ENCODE measurements at regions not wholly inside any gene's neighbourhood (a gene's known extent, or its start where the extent isn't known, plus 50 kb on each side); places are given as distances from the start of the nearest gene placed in this dataset.

GRCh38 chr10:83908506-83908905 lies 230.8 kb upstream of the GHITM start:
- DNase-seq, result no peak

DNA sequence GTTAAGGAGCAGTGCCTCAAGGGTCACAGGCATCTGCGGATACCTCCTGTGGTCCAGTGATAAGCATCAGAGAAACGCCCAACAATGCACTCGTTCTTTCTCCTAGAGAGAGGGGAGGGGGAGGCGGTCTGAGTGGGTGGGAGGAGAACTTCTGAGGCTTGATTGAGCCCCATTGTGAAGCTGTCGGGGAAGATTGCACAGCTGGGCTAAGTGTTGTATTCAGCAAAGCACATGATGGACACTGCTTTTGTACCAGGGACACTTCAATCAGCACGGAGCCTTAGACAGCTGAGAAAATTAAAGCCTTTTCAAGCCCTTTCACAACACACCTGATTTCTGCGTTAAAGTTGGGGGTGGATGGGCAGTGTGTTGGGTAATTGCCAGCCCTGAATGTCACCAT lies 230.3 kb upstream of the GHITM start:
- DNase-seq, result no peak

- no peak for DNase-seq
Observed at GRCh38 chr10:83915801-83916200, 223.5 kb upstream of the GHITM start.

DNA sequence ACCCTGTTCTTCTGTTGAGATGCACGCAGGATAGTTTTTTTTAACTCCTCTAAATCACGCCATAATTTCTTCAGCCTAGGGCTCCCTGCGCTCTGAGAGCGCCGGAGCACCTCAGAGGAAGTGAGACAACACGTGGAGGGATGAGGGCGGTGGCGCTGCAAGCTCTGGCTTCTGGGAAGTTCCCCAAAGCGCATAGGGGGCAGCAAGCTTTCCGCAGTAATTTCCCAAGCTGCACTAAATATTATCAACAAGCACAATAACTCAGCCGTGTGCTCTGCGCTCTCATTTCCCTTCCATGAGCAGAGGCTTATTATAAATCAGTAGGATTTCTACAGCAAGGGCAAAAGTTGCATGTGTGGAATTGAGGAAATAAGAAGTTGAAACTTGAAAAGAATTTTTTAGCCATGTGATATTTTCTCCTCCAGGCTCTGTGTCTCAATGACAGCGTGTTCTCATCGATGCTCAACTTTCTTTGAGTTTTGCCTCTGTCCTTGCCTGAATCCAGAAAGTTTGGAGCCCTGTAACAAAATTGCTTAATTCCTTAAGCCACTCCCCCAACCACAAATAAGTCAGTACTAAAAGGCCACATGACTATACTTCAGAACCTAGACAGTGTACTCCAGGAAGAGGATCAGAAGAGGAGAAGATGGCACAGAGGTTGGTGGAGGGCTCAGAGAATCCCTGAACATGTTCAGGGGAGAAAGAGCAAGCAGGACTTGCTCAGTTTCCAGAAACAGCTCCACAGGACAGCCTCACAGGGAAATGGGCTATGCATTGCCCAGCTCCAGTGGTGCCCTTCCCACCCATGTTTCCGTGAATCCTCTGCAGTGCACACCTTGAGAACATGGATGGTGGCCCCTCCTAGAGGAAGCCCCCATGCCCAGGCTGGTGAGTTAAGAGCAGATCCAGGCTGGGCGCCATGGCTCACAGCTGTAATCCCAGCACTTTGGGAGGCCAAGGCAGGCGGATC lies 221.5 kb upstream of the GHITM start:
- no peak for DNase-seq

DNA sequence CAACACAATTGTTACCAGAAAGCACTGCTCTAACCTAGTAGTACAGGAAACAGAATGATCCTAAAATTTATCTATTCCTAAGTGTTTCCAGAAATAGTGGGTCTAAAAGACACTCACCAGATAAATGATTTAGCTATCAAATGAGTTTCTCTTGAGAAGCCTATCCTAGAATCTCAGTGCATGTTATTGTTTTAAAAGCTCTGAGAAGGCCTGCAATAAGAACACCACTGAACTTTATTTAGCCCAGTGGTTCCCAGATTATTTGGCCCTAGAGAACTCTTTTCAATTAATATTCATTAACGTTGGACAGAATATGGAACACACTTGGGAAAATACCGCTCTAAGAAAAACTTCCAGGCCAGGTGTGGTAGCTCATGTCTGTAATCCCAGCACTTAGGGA lies 220.1 kb upstream of the GHITM start:
- DNase-seq, result no peak

DNA sequence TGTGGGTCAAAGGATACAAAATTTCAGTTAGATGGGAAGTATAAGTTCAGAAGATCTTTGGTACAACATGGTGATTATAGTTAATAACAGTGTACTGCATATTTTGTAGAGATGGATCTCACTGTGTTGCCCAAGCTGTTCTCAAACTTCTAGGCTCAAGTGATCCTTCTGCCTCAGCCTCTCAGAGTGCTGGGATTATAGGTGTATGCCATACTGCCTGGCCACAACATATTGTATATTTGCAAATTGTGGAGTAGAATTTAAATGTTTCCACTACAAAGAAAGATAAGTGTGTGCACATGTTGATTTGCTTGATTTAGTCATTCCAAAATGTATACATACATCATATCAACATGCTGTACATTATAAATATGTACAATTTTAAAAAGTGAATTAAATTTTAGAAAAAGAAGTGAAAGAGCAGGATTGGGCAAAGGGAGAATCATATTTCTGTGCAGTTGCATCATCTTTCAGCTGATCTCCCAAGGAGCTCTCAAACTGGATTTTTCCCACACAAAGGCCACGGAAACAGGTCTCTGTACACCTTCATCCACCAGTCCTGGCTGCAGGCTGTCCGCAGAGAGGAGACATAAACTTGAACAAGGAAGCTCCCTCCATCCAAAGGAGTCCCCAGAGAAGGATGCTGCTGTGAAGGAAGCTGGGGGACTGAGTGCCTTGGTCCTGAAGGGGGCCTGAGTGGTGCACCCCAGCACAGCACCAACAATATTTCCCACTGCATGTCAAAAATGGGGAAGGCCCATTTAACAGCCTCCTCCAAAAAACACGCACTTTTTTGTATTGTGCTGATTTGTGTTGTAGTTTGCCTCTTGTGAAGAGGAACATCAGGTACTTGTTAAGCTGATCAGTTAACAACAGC lies 217.1 kb upstream of the GHITM start:
- DNase-seq, result no peak

GRCh38 chr10:83925133-83925532 lies 214.2 kb upstream of the GHITM start:
- DNase-seq, result no peak

GRCh38 chr10:83926606-83927005 lies 212.7 kb upstream of the GHITM start:
- DNase-seq, result no peak

GRCh38 chr10:83927166-83927565 lies 212.1 kb upstream of the GHITM start:
- DNase-seq, result no peak

DNA sequence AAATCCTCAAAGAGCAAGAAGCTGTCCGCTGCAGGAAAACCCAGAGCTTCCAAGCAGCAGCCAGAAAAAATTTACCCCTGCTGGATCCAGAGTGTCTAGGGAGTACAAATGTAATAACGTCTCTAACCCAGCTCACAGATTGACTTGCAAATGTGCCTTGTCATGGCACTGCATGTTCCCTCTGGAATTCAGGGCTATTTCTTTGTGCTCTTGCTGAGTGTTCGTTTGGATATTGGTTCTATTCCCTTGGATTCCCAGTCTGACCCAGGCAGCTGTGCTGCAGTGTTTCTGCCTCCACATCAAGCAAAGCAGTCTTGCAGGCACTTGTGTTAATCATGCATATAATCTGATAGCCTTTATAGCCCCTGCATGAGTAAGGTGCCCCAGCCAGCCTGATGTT lies 209.9 kb upstream of the GHITM start:
- DNase-seq, result no peak

- DNase-seq, result no peak
Observed at GRCh38 chr10:83931669-83932068, 207.6 kb upstream of the GHITM start.

GRCh38 chr10:83932245-83932644 lies 207.1 kb upstream of the GHITM start:
- DNase-seq, result no peak

DNA sequence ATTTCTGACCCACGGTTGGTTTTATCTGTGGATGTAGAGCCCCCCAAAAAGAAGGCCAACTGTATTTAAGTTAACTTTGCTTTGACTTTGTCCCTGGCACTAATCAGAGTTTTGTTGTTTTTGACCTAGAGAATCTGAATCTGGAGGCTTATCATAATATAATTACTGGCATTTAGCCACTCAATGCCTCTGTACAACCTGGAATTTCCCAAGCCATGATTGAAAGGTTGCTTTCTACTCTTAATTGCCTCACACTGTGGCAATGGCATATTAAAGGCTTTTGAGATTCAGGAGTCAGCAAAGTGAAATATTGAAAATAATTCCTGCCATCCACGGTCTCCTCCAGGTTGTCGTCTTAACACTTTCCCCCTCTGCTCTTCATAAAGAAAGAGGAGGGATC lies 205.2 kb upstream of the GHITM start:
- no peak for DNase-seq

DNA sequence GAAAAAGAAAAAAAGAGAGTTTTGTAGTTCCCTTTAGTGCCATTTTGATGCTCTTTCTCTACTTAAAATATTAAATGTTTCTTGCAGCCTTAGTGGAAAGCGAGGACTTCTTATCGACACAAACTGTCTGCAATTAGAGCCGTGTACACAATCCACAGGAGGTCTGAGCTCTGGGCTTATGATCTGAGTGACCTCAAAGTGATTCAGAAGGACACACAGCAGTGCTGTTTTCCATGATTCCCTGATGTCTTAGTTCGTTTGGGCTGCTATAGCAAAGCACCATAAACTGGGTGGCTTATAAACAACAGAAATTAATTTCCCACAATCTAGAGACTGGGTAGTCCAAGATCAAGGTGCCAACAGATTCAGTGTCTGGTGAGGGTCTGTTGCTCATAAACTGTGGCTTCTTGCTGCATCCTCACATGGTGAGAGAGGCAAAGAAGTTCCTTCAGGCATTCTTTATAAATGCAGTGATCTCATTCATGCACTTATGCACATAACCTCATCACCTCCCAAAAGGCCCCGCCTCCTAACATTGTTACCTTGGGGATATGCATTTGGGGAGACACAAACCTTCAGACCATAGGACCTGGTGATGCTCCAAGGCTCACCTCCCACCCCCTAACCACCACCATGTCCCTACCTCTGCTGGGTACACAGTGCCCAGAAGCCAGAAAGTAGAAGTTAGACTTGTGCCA lies 204.5 kb upstream of the GHITM start:
- no peak for DNase-seq

DNA sequence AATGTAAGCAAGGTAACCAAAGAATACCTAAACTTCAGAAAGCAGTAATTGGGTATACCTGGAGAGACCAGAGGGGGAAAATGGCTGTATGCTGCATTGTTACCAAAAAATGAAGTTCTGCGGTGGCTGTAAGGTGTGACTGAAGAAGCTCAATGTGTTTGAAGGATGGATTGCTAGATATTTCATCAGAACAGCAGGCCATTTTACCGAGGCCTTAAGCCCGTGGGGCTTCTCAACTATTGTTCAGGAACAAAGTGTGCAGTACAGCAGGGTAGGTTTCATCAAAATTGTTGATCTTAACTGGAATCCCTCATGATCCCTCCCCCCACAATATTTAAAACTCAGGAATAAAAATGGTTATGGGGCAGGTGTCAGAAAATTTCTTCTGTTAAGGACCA lies 204.0 kb upstream of the GHITM start:
- no peak for DNase-seq

- no peak for DNase-seq
Observed at GRCh38 chr10:83935911-83936310, 203.4 kb upstream of the GHITM start.

DNA sequence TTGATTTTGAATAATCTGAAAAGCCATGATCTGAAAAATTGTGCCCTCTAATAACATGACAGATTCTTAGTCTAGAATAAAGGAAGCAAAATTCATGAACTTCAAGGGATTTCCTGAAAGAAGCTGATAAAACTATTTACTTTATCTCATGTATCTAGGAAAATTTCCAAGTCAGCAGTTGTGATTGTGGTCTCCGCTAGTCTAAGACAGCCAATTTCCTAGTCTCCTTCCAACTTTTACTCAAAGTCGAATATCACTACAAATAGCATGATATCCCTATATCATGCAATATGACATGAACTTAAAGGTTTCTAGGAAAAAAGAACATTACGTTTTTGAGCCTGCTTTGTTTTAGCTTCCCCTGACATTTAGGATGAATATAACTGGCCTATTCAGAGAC lies 202.1 kb upstream of the GHITM start:
- no peak for DNase-seq

DNA sequence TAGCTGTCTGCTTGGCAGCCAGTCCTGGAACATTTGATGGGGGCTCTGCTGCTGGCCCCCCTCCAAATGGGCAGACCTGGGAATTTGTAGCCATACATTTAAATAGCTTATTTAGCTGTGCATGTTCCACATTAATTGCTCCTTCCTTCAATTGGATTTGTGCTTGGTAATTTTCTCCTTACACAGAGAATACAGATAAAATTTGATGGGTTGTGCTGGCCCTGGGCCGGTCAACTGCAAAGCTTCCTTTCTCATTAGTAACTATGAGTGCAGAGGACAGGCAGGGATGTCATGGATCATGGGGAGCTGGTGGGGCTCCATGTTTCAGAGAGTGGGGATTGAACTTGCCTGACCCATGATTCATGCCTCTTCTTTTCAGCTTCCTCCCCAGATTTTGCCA lies 201.5 kb upstream of the GHITM start:
- no peak for DNase-seq

GRCh38 chr10:83941189-83941588 lies 198.1 kb upstream of the GHITM start:
- DNase-seq, result no peak

- DNase-seq, result no peak
Observed at GRCh38 chr10:83942410-83942809, 196.9 kb upstream of the GHITM start.

DNA sequence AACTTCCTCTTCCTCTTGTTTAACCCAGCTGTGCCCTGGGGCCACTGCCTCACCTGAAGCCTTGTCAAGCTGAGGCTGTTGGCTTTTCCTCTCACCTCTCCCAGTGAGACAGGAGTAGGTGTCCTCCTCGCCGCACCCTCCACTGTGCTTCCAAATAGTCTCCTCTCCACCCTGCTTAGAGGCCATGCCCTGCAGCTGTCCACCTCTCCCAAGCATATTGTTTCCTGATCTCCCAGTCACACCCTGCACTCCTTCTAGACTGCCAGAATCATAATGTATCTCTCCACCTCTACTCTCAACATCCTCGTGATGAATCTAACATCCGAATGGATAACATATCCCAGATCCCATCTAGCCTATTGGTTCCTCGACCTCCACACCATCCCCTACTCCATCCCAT lies 196.3 kb upstream of the GHITM start:
- DNase-seq, result no peak

DNA sequence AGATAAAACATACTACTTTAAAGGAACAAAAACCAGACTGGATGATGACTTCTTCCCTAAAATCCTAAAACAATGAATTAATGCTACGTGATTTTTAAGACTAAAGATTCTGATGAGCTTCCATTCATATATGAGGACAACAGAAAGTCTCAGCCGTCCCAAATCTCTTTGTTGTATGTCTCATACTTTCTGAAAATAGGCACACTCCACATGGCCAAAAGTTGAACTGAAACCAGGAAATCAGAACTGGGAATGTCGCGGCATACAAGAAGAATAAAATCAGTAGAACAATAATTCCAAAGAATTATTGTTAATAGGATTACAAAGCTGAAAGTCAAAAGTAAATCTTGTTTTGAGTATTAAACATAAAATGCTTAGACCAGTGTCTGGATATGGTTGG lies 195.4 kb upstream of the GHITM start:
- DNase-seq, result no peak

DNA sequence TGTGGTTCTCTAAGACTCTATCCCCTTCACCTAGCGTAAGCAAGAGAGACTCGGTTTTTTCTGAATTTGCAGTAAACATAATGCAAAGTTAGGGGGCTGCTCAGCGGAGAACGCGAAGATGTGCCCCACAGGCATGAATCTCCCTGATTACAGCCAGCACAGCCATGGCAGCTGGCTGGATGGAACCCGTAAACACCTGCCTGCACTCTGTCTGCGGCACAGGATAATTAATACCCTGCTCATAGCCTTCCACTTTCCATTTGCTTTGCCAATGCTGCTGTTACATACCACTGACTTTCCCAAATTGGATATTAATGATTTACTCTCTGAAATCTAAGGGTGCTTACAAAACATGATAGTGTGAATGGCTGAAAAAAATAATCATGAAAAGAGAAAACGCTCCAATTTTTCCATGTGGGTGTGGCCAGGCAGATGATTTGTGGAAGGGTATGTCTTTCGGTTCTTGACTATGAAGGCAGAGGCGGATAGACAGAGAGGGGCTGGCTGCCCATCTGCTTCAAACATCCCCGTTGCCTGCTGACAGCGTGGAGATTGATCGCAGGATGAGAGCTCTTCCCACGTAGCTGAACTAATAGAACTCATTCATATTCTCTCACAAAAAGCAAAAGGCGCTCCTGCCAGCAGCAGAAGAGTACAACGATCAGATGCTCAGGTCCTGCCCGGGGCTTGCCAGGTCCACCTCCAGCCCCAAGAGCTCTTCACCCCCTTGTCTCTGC lies 193.2 kb upstream of the GHITM start:
- DNase-seq, result no peak

Data from NCI-H774 (cell line).